ENCODE measurements at regions not wholly inside any gene's neighbourhood (a gene's known extent, or its start where the extent isn't known, plus 50 kb on each side); places are given as distances from the start of the nearest gene placed in this dataset.

DNA sequence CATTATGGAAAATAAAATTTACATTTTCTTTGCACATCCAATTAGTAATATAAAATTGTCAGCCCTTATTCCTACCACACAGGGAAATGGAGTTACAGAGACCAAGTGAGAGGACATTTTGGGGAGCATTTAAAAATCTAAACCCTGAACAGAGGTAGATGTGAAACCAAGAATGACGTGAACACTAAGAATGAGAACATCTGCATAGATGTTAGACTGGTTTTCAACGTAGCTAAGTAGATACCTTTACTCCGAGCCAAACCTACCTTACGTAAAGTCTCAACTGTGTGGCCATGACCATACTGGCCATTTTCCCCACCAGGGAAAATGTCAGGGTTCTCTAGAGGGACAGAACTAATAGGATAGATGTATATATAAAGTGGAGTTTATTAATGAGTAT, 51.4 kb upstream of the THBS1 start:
- TF ChIP-seq, protein P1, sequence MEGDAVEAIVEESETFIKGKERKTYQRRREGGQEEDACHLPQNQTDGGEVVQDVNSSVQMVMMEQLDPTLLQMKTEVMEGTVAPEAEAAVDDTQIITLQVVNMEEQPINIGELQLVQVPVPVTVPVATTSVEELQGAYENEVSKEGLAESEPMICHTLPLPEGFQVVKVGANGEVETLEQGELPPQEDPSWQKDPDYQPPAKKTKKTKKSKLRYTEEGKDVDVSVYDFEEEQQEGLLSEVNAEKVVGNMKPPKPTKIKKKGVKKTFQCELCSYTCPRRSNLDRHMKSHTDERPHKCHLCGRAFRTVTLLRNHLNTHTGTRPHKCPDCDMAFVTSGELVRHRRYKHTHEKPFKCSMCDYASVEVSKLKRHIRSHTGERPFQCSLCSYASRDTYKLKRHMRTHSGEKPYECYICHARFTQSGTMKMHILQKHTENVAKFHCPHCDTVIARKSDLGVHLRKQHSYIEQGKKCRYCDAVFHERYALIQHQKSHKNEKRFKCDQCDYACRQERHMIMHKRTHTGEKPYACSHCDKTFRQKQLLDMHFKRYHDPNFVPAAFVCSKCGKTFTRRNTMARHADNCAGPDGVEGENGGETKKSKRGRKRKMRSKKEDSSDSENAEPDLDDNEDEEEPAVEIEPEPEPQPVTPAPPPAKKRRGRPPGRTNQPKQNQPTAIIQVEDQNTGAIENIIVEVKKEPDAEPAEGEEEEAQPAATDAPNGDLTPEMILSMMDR (IDR thresholded peaks at IDR 0.05): no peak
- H3K4me1 ChIP-seq: no peaks in the 10 kb centered on the region
- WGBS, 2 donors: 92 to 96% methylated on average over 4 of the region's 4 CpGs

DNA sequence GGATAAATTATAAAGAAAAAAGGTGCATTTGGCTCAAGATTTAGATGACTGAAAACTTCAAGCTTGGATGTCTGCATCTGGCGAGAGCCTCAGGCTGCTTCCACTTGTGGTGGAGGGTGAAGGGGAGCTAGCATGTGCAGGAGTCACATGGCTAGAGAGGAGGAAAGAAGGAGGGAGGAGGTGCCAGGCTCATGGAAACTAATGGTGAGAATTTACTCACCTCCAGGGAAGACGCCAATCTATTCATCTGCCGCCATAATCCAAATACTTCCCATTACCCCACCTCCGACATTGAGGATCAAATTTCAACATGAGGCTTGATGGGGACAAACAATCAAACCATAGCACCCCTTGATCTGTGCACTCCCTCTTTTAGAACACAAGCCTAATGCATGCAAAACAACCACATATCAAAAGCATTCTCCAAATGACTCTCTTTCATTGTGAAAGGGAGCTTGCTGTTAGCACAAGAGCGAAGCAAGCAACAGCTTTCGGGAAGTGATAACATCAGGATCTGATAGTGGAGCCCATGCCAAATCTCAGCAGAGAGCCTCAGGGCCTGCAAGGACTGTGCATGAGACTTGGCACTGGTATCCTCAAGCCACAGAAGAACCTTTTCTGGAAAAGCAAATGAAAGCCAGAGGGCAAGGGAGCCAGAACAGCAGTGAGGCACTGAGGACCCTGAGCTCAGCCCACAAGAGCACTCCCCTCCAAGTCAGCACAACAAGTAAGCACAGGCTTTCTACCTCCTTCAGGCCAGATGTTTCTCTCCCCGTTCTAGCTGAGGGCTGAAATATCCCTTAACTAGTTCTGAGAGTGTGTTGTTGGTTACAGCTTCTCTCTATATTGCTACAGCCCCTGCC, 50.2 kb upstream of the THBS1 start:
- no peak overlapping the region for H3K4me3 ChIP-seq
- H3K9me3 ChIP-seq: no peaks in the 10 kb centered on the region
- intact Hi-C loops (cut with DNase I): no loop called here
- no peaks in the 10 kb centered on the region for H3K27me3 ChIP-seq
- ATAC-seq (no peak), DNase-seq (no peak)
- TF ChIP-seq, protein P1 (IDR thresholded peaks at IDR 0.05): no peak
- H3K4me1 ChIP-seq: no peaks in the 10 kb centered on the region
- H3K36me3 ChIP-seq: no peaks in the 10 kb centered on the region
- WGBS, 2 donors: 80 to 82% methylated on average over 7 of the region's 7 CpGs
- no peak overlapping the region for H3K27ac ChIP-seq

More for the DNA sequence above, 51.4 kb upstream of the THBS1 start:
- Histone ChIP-seq H3K9me3 (no peaks in the 10 kb centered on the region), H3K27me3 (no peaks in the 10 kb centered on the region), H3K27ac (no peak overlapping the region), H3K36me3 (no peaks in the 10 kb centered on the region), H3K4me3 (no peak overlapping the region)
- DNase-seq (no peak), ATAC-seq (no peak)
- intact Hi-C loops (cut with DNase I): no loop called here

All from heart right ventricle (tissue), 16 donors.